Fibroblast of lung (primary cell): ENCODE measurements at regions not wholly inside any gene's neighbourhood (a gene's known extent, or its start where the extent isn't known, plus 50 kb on each side); places are given as distances from the start of the nearest gene placed in this dataset.
A peak's percentile ranks its signal among the peaks of the same experiment; 100 is the strongest.

Experiments used
- DNase-seq, 2 donors: peaks; one replicate each; pipeline versions ENCODE4 v3.0.0 to v3.0.0-alpha.2; 2010; ENCODE audit warnings: low read depth in 2 of 2
- H2AFZ ChIP-seq: 2 replicates; pipeline ENCODE4 v1.5.1; 2012; ENCODE audit warnings: low read length, control low read depth, inconsistent platforms
- H3K27ac ChIP-seq: 2 replicates; pipeline ENCODE4 v1.5.1; 2011; ENCODE audit warnings: low read length, control low read depth; ENCODE audit not compliant: insufficient read depth
- H3K27me3 ChIP-seq: 2 replicates; pipeline ENCODE4 v1.5.1; 2011; ENCODE audit warnings: mild to moderate bottlenecking, low read length; ENCODE audit not compliant: control insufficient read depth, insufficient read depth
- H3K36me3 ChIP-seq: 2 replicates; pipeline ENCODE4 v1.5.1; 2011; ENCODE audit warnings: low read length; ENCODE audit not compliant: control insufficient read depth, insufficient read depth
- H3K4me1 ChIP-seq: 2 replicates; pipeline ENCODE4 v1.5.1; 2011; ENCODE audit warnings: low read length; ENCODE audit not compliant: control insufficient read depth, insufficient read depth; ENCODE audit errors: extremely low read depth
- H3K4me2 ChIP-seq: 2 replicates; pipeline ENCODE4 v1.5.1; 2011; ENCODE audit warnings: low read length, control low read depth; ENCODE audit not compliant: insufficient read depth; ENCODE audit errors: extremely low read depth
- H3K4me3 ChIP-seq, 4 experiments: fragments of 200-600 bp in 1 of 4; sonication (generic) in 1 of 4; replicated peaks in 1 of 4; 2 replicates each; pipeline ENCODE4 v1.5.1; 2011 to 2016; ENCODE audit warnings: low read length in 4 of 4, low read depth in 3 of 4, mild to moderate bottlenecking in 3 of 4, control low read depth in 2 of 4, inconsistent platforms in 1 of 4, mixed read lengths in 1 of 4; ENCODE audit not compliant: insufficient read depth in 1 of 4; ENCODE audit errors: control extremely low read depth in 1 of 4
- H3K79me2 ChIP-seq: 2 replicates; pipeline ENCODE4 v1.5.1; 2012; ENCODE audit warnings: mild to moderate bottlenecking, low read length, inconsistent platforms; ENCODE audit not compliant: control insufficient read depth, insufficient read depth
- H3K9ac ChIP-seq: 2 replicates; pipeline ENCODE4 v1.5.1; 2011; ENCODE audit warnings: mild to moderate bottlenecking, low read length, control low read depth; ENCODE audit not compliant: insufficient read depth
- H3K9me3 ChIP-seq: 2 replicates; pipeline ENCODE4 v1.5.1; 2012; ENCODE audit warnings: low read depth, low read length; ENCODE audit not compliant: control insufficient read depth, insufficient read depth
- H4K20me1 ChIP-seq: 2 replicates; pipeline ENCODE4 v1.5.1; 2011; ENCODE audit warnings: low read length; ENCODE audit not compliant: control insufficient read depth, insufficient read depth; ENCODE audit errors: extremely low read depth
- EZH2 ChIP-seq: IDR thresholded peaks from 2 replicates; pipeline ENCODE4 v1.5.1; 2012; ENCODE audit warnings: low read length, control low read depth, mild to moderate bottlenecking; ENCODE audit errors: missing control alignments
- TF ChIP-seq, protein P1 (sequence below), 2 donors: IDR thresholded peaks in 1 of 2; conservative IDR thresholded peaks in 1 of 2; 1 replicate in 1 of 2; 2 replicates in 1 of 2; pipeline ENCODE4 v1.5.1; 2011 to 2012; ENCODE audit warnings: low read length in 2 of 2, control low read depth in 1 of 2, inconsistent platforms in 1 of 2, low read depth in 1 of 2, mild to moderate bottlenecking in 1 of 2

DNA sequence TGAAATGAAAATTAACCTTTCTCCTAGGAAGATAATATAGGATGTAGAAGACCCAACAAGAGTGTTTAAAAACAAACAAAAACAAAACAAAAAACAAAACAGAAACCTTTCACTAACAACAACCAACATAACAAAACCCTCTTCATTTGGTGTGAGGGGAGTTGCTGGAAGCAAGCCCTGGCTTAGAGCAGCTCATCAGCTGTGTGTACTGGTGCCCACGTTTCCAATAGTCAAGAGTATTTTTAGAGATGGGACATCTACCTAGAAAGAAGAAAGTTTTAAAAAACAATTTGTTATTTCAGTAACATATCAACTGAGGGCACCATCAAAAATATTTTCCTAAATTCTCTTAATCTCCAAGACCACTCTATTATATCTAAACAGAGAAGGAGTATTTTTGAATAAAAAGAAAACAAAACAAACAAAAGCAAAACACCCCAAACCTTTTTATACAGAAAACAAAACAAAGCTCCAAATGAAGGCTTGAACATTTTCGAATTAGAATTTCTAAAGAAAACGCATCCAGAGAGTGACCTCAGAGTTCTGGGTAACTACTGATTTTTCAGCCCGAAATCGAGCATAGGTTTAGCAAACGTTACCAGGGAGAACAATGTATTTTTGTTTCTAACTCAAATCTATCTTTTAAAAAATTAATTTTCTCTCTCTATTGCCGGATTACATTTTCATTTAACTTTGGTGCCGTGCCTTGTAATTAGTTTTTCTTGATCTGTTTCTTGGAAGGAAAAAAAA is 134.6 kb downstream of the INSIG2 start:
- H3K27me3 ChIP-seq, result peaks cover 40% of the 10 kb centered on the region
- peak in 1 of 2 donors; percentile 4 for DNase-seq
- H4K20me1 ChIP-seq, result no peaks in the 10 kb centered on the region
- H3K27ac ChIP-seq, result no peak overlapping the region
- H3K4me2 ChIP-seq, result no peak overlapping the region
- TF ChIP-seq EZH2, result no peak
- TF ChIP-seq, protein P1, sequence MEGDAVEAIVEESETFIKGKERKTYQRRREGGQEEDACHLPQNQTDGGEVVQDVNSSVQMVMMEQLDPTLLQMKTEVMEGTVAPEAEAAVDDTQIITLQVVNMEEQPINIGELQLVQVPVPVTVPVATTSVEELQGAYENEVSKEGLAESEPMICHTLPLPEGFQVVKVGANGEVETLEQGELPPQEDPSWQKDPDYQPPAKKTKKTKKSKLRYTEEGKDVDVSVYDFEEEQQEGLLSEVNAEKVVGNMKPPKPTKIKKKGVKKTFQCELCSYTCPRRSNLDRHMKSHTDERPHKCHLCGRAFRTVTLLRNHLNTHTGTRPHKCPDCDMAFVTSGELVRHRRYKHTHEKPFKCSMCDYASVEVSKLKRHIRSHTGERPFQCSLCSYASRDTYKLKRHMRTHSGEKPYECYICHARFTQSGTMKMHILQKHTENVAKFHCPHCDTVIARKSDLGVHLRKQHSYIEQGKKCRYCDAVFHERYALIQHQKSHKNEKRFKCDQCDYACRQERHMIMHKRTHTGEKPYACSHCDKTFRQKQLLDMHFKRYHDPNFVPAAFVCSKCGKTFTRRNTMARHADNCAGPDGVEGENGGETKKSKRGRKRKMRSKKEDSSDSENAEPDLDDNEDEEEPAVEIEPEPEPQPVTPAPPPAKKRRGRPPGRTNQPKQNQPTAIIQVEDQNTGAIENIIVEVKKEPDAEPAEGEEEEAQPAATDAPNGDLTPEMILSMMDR (conservative IDR thresholded peaks at IDR 0.05 in 1 of 2, IDR thresholded peaks at IDR 0.05 in 1 of 2; ENCODE audit: low read depth in 1 of 2, low read length in 2 of 2), result no peak
- no peaks in the 10 kb centered on the region for H3K4me1 ChIP-seq
- no peaks in the 10 kb centered on the region for H3K9me3 ChIP-seq
- H3K79me2 ChIP-seq, result no peaks in the 10 kb centered on the region
- no peak overlapping the region for H3K4me3 ChIP-seq
- no peak overlapping the region for H2AFZ ChIP-seq
- no peaks in the 10 kb centered on the region for H3K36me3 ChIP-seq
- H3K9ac ChIP-seq, result no peak overlapping the region

DNA sequence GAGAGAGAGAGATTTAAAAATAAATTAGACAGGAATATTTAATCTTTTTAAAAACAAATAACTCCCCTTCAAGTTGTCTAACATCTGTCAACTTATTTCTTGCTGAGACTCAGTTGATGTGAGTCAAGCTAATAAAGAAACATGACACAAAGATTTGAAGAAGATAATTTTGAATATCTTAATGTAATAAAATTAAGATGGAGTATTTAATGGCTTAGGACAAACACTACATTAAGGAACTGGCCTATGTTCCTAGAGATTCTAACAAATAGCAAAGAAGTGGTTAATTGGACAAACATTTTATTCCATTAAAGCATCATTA is 134.0 kb downstream of the INSIG2 start:
- Histone ChIP-seq H4K20me1 (no peaks in the 10 kb centered on the region), H3K4me2 (no peak overlapping the region), H3K36me3 (no peaks in the 10 kb centered on the region), H3K79me2 (no peaks in the 10 kb centered on the region), H3K27me3 (peaks cover 40% of the 10 kb centered on the region), H3K4me1 (no peaks in the 10 kb centered on the region), H3K9ac (no peak overlapping the region), H3K9me3 (no peaks in the 10 kb centered on the region), H3K4me3 (no peak overlapping the region), H2AFZ (no peak overlapping the region), H3K27ac (no peak overlapping the region)
- TF ChIP-seq, protein P1 (conservative IDR thresholded peaks at IDR 0.05 in 1 of 2, IDR thresholded peaks at IDR 0.05 in 1 of 2; ENCODE audit: low read depth in 1 of 2, low read length in 2 of 2), result no peak
- TF ChIP-seq EZH2, result no peak
- no peak for DNase-seq

DNA sequence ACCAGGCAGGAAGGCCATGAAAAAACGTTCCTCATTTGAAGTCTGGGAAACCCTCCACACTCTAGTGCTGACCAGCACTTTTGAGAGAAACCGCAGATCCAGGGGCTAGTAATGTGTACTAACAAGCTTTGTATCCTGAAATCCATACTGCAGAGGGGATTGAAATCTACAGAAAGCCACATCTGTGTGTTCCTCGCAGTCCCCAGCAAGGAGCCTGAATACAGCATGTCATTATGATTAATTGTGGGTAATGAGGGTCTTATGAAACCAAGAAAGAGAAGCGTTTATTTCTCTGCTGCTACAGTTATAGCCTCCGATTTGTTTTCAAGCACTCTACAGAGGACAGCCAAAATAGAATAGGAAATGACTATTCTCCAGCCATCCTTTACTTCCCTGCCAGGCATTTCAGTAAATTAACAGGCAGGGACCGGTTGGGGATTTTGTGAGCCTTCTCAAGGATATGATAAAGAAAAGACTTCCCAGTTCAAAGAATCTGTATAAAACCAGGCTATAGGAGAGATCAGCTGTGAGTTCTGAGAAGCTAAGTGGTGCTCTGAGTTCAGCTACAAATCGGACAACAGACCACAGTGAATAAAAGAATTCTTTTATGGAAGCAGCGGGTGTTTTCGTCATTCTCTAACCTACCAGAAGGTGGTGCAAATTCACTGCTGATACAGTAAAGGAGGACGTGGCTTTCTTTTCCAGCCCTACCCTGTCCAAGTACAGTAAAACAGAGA is 133.4 kb downstream of the INSIG2 start:
- Histone ChIP-seq H3K36me3 (no peaks in the 10 kb centered on the region), H3K9me3 (no peaks in the 10 kb centered on the region), H3K27ac (no peak overlapping the region), H3K9ac (no peak overlapping the region), H2AFZ (no peak overlapping the region), H3K4me2 (no peak overlapping the region), H3K79me2 (no peaks in the 10 kb centered on the region), H3K4me1 (no peaks in the 10 kb centered on the region), H3K27me3 (peaks cover 40% of the 10 kb centered on the region), H3K4me3 (no peak overlapping the region), H4K20me1 (no peaks in the 10 kb centered on the region)
- TF ChIP-seq, protein P1 (conservative IDR thresholded peaks at IDR 0.05 in 1 of 2, IDR thresholded peaks at IDR 0.05 in 1 of 2; ENCODE audit: low read depth in 1 of 2, low read length in 2 of 2), result peak; percentile 76 to 78
- TF ChIP-seq EZH2, result peak; percentile 57
- peak; percentile 74 to 78 for DNase-seq
